Karpas-422 (cell line): ENCODE measurements at regions not wholly inside any gene's neighbourhood (a gene's known extent, or its start where the extent isn't known, plus 50 kb on each side); places are given as distances from the start of the nearest gene placed in this dataset.

Source experiments
- DNase-seq: peaks from one replicate; pipeline ENCODE4 v3.0.0-alpha.2; 2015
- H2AFZ ChIP-seq: fragments of 200-600 bp; sonication (generic); 2 replicates; pipeline ENCODE4 v1.6.1; 2014; ENCODE audit warnings: antibody characterized with exemption, low read length, mixed read lengths
- H3K27ac ChIP-seq: fragments of 200-600 bp; sonication (generic); 2 replicates; pipeline ENCODE4 v1.5.1; 2014; ENCODE audit warnings: mild to moderate bottlenecking, low read length, moderate library complexity
- H3K27me3 ChIP-seq: fragments of 200-600 bp; sonication (generic); 2 replicates; pipeline ENCODE4 v1.6.1; 2014; ENCODE audit warnings: low read length, mixed read lengths
- H3K36me3 ChIP-seq: fragments of 200-600 bp; sonication (generic); 2 replicates; pipeline ENCODE4 v1.6.1; 2014; ENCODE audit warnings: low read length, mixed read lengths; ENCODE audit not compliant: insufficient read depth
- H3K4me1 ChIP-seq: fragments of 200-600 bp; sonication (generic); 2 replicates; pipeline ENCODE4 v1.6.1; 2014; ENCODE audit warnings: mild to moderate bottlenecking, low read length, mixed read lengths
- H3K4me2 ChIP-seq: fragments of 200-600 bp; sonication (generic); 2 replicates; pipeline ENCODE4 v1.6.1; 2014; ENCODE audit warnings: low read length, low read depth, mild to moderate bottlenecking; ENCODE audit not compliant: poor library complexity, severe bottlenecking
- H3K4me3 ChIP-seq: fragments of 200-600 bp; sonication (generic); 2 replicates; pipeline ENCODE4 v1.5.1; 2014; ENCODE audit warnings: mild to moderate bottlenecking, antibody characterized with exemption, low read length, mixed read lengths
- H3K79me2 ChIP-seq: fragments of 200-600 bp; sonication (generic); 2 replicates; pipeline ENCODE4 v1.6.1; 2014; ENCODE audit warnings: mild to moderate bottlenecking, low read length, mixed read lengths
- H3K9ac ChIP-seq: fragments of 200-600 bp; sonication (generic); 2 replicates; pipeline ENCODE4 v1.6.0; 2014; ENCODE audit warnings: low read length
- H3K9me2 ChIP-seq: fragments of 200-600 bp; sonication (generic), shearing (Covaris generic); replicated peaks from 2 replicates; pipeline ENCODE4 v1.6.0; 2014; ENCODE audit warnings: mild to moderate bottlenecking, low read length, moderate library complexity; ENCODE audit not compliant: insufficient read depth
- H3K9me3 ChIP-seq: fragments of 300-700, 200-600 bp; sonication (generic); 2 replicates; pipeline ENCODE4 v1.6.1; 2014; ENCODE audit warnings: low read length, mixed read lengths
- H4K20me1 ChIP-seq: fragments of 200-600 bp; sonication (generic); 2 replicates; pipeline ENCODE4 v1.6.1; 2014; ENCODE audit warnings: mild to moderate bottlenecking, antibody characterized with exemption, low read length, low read depth; ENCODE audit not compliant: insufficient read depth

- Histone ChIP-seq H3K4me1 (no peaks in the 10 kb centered on the region), H3K79me2 (no peaks in the 10 kb centered on the region), H3K36me3 (no peaks in the 10 kb centered on the region), H3K9me3 (peaks cover 4% of the 10 kb centered on the region), H4K20me1 (no peaks in the 10 kb centered on the region), H3K27me3 (no peaks in the 10 kb centered on the region), H3K9ac (no peak overlapping the region), H3K4me3 (no peak overlapping the region), H3K9me2 (no peaks in the 10 kb centered on the region), H3K27ac (no peak overlapping the region), H3K4me2 (no peak overlapping the region), H2AFZ (no peak overlapping the region)
- no peak for DNase-seq
Measured at GRCh38 chr5:2196416-2196815, 313.7 kb upstream of the IRX4 start.

- H3K4me3 ChIP-seq, result no peak overlapping the region
- H3K79me2 ChIP-seq, result no peaks in the 10 kb centered on the region
- DNase-seq, result no peak
- no peaks in the 10 kb centered on the region for H3K9me2 ChIP-seq
- H3K27ac ChIP-seq, result no peak overlapping the region
- no peak overlapping the region for H3K9ac ChIP-seq
- H3K4me2 ChIP-seq, result no peak overlapping the region
- no peak overlapping the region for H2AFZ ChIP-seq
- H3K9me3 ChIP-seq, result peaks cover 4% of the 10 kb centered on the region
- no peaks in the 10 kb centered on the region for H3K4me1 ChIP-seq
- no peaks in the 10 kb centered on the region for H4K20me1 ChIP-seq
- H3K36me3 ChIP-seq, result no peaks in the 10 kb centered on the region
- no peaks in the 10 kb centered on the region for H3K27me3 ChIP-seq
Measured at GRCh38 chr5:2194949-2195348, 312.2 kb upstream of the IRX4 start.

- no peaks in the 10 kb centered on the region for H3K27me3 ChIP-seq
- no peaks in the 10 kb centered on the region for H3K36me3 ChIP-seq
- no peak overlapping the region for H3K9ac ChIP-seq
- H3K79me2 ChIP-seq, result no peaks in the 10 kb centered on the region
- no peaks in the 10 kb centered on the region for H4K20me1 ChIP-seq
- H3K27ac ChIP-seq, result no peak overlapping the region
- H3K4me3 ChIP-seq, result no peak overlapping the region
- DNase-seq, result no peak
- peaks cover 4% of the 10 kb centered on the region for H3K9me3 ChIP-seq
- no peaks in the 10 kb centered on the region for H3K4me1 ChIP-seq
- no peak overlapping the region for H2AFZ ChIP-seq
- H3K9me2 ChIP-seq, result no peaks in the 10 kb centered on the region
- H3K4me2 ChIP-seq, result no peak overlapping the region
Measured at GRCh38 chr5:2194236-2194555, 311.5 kb upstream of the IRX4 start.

- Histone ChIP-seq H2AFZ (no peak overlapping the region), H3K79me2 (no peaks in the 10 kb centered on the region), H3K36me3 (no peaks in the 10 kb centered on the region), H3K27me3 (no peaks in the 10 kb centered on the region), H3K4me2 (no peak overlapping the region), H3K9me3 (peaks cover 4% of the 10 kb centered on the region), H3K9ac (no peak overlapping the region), H3K27ac (no peak overlapping the region), H3K4me1 (no peaks in the 10 kb centered on the region), H3K9me2 (no peaks in the 10 kb centered on the region), H3K4me3 (no peak overlapping the region), H4K20me1 (no peaks in the 10 kb centered on the region)
- DNase-seq, result no peak
Measured at GRCh38 chr5:2193542-2194235, 311.0 kb upstream of the IRX4 start.

GRCh38 chr5:2193142-2193541 lies 310.4 kb upstream of the IRX4 start:
- no peaks in the 10 kb centered on the region for H4K20me1 ChIP-seq
- H3K9me2 ChIP-seq, result no peaks in the 10 kb centered on the region
- DNase-seq, result no peak
- H3K36me3 ChIP-seq, result no peaks in the 10 kb centered on the region
- H3K9ac ChIP-seq, result no peak overlapping the region
- no peaks in the 10 kb centered on the region for H3K79me2 ChIP-seq
- peaks cover 4% of the 10 kb centered on the region for H3K9me3 ChIP-seq
- no peak overlapping the region for H3K27ac ChIP-seq
- no peak overlapping the region for H2AFZ ChIP-seq
- H3K4me2 ChIP-seq, result no peak overlapping the region
- H3K4me1 ChIP-seq, result no peaks in the 10 kb centered on the region
- H3K27me3 ChIP-seq, result no peaks in the 10 kb centered on the region
- no peak overlapping the region for H3K4me3 ChIP-seq

GRCh38 chr5:2192496-2192895 lies 309.8 kb upstream of the IRX4 start:
- H3K27me3 ChIP-seq, result no peaks in the 10 kb centered on the region
- H3K4me2 ChIP-seq, result no peak overlapping the region
- no peaks in the 10 kb centered on the region for H3K9me2 ChIP-seq
- no peak overlapping the region for H3K9ac ChIP-seq
- no peaks in the 10 kb centered on the region for H4K20me1 ChIP-seq
- no peaks in the 10 kb centered on the region for H3K36me3 ChIP-seq
- no peak for DNase-seq
- no peak overlapping the region for H2AFZ ChIP-seq
- peaks cover 4% of the 10 kb centered on the region for H3K9me3 ChIP-seq
- H3K4me1 ChIP-seq, result no peaks in the 10 kb centered on the region
- H3K79me2 ChIP-seq, result no peaks in the 10 kb centered on the region
- no peak overlapping the region for H3K27ac ChIP-seq
- H3K4me3 ChIP-seq, result no peak overlapping the region

GRCh38 chr5:2191972-2192371 lies 309.2 kb upstream of the IRX4 start:
- H3K9ac ChIP-seq, result no peak overlapping the region

GRCh38 chr5:2190549-2190948 lies 307.8 kb upstream of the IRX4 start:
- H2AFZ ChIP-seq, result no peak overlapping the region
- H3K79me2 ChIP-seq, result no peaks in the 10 kb centered on the region
- H3K36me3 ChIP-seq, result no peaks in the 10 kb centered on the region
- no peak overlapping the region for H3K4me3 ChIP-seq
- no peaks in the 10 kb centered on the region for H3K9me2 ChIP-seq
- H4K20me1 ChIP-seq, result no peaks in the 10 kb centered on the region
- peaks cover 4% of the 10 kb centered on the region for H3K9me3 ChIP-seq
- DNase-seq, result no peak
- no peaks in the 10 kb centered on the region for H3K27me3 ChIP-seq
- no peak overlapping the region for H3K4me2 ChIP-seq
- no peaks in the 10 kb centered on the region for H3K4me1 ChIP-seq
- no peak overlapping the region for H3K27ac ChIP-seq
- H3K9ac ChIP-seq, result no peak overlapping the region

More at GRCh38 chr5:2191972-2192371, 309.2 kb upstream of the IRX4 start:
- no peaks in the 10 kb centered on the region for H3K4me1 ChIP-seq
- peaks cover 4% of the 10 kb centered on the region for H3K9me3 ChIP-seq
- no peak overlapping the region for H3K27ac ChIP-seq
- no peak overlapping the region for H3K4me3 ChIP-seq
- no peak overlapping the region for H3K4me2 ChIP-seq
- H4K20me1 ChIP-seq, result no peaks in the 10 kb centered on the region
- no peak overlapping the region for H2AFZ ChIP-seq
- H3K79me2 ChIP-seq, result no peaks in the 10 kb centered on the region
- no peaks in the 10 kb centered on the region for H3K36me3 ChIP-seq
- DNase-seq, result no peak
- no peaks in the 10 kb centered on the region for H3K9me2 ChIP-seq
- no peaks in the 10 kb centered on the region for H3K27me3 ChIP-seq

- DNase-seq, result no peak
Measured at GRCh38 chr5:2188661-2189060, 305.9 kb upstream of the IRX4 start.

More at GRCh38 chr5:2188661-2189060, 305.9 kb upstream of the IRX4 start:
- no peaks in the 10 kb centered on the region for H4K20me1 ChIP-seq
- H2AFZ ChIP-seq, result no peak overlapping the region
- no peak overlapping the region for H3K9ac ChIP-seq
- no peaks in the 10 kb centered on the region for H3K9me2 ChIP-seq
- H3K27me3 ChIP-seq, result no peaks in the 10 kb centered on the region
- H3K4me2 ChIP-seq, result no peak overlapping the region
- no peaks in the 10 kb centered on the region for H3K9me3 ChIP-seq
- H3K4me1 ChIP-seq, result no peaks in the 10 kb centered on the region
- H3K4me3 ChIP-seq, result no peak overlapping the region
- H3K27ac ChIP-seq, result no peak overlapping the region
- no peaks in the 10 kb centered on the region for H3K36me3 ChIP-seq
- H3K79me2 ChIP-seq, result no peaks in the 10 kb centered on the region
